ENCODE measurements at regions not wholly inside any gene's neighbourhood (a gene's known extent, or its start where the extent isn't known, plus 50 kb on each side); places are given as distances from the start of the nearest gene placed in this dataset.

DNA sequence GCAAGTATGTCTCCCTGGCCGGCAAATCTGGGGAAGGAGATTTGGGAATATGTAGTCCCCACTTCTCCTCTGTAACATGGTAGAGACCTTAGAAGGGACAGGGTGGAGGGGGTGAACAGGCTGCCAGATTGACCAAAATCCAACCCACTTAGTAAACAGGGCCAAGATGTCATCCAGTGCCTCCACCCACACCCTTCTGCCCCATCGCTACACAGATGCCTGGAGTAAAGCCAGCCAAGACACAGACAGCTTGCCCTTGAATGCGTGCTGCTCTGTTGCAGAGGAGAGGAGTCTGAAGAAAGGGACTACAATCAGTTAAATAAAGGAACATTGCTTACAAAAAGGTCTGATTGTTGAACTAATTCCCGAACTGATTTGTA, 160.1 kb upstream of the LDB2 start:
- TF ChIP-seq, protein P1, sequence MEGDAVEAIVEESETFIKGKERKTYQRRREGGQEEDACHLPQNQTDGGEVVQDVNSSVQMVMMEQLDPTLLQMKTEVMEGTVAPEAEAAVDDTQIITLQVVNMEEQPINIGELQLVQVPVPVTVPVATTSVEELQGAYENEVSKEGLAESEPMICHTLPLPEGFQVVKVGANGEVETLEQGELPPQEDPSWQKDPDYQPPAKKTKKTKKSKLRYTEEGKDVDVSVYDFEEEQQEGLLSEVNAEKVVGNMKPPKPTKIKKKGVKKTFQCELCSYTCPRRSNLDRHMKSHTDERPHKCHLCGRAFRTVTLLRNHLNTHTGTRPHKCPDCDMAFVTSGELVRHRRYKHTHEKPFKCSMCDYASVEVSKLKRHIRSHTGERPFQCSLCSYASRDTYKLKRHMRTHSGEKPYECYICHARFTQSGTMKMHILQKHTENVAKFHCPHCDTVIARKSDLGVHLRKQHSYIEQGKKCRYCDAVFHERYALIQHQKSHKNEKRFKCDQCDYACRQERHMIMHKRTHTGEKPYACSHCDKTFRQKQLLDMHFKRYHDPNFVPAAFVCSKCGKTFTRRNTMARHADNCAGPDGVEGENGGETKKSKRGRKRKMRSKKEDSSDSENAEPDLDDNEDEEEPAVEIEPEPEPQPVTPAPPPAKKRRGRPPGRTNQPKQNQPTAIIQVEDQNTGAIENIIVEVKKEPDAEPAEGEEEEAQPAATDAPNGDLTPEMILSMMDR (IDR thresholded peaks at IDR 0.05; ENCODE audit: low read depth, low read length, poor library complexity, severe bottlenecking): no peak
- TF ChIP-seq EZH2phosphoT487 (IDR thresholded peaks at IDR 0.05; ENCODE audit: borderline replicate concordance, low read length): no peak

Measured in DOHH2 (cell line).